Smooth muscle cell (in vitro differentiated cells): ENCODE measurements at regions not wholly inside any gene's neighbourhood (a gene's known extent, or its start where the extent isn't known, plus 50 kb on each side); places are given as distances from the start of the nearest gene placed in this dataset.

Source experiments
- DNase-seq: peaks from one replicate; lab custom pipeline; 2025; ENCODE audit not compliant: unreplicated experiment; lab: John Stamatoyannopoulos, UW
- H2AFZ ChIP-seq: fragments of 200-600 bp; sonication (generic); 2 replicates; pipeline ENCODE4 v1.6.0; 2016; ENCODE audit warnings: antibody characterized with exemption, low read depth, mild to moderate bottlenecking
- H3F3A ChIP-seq: fragments of 200-600 bp; sonication (generic); 2 replicates; pipeline ENCODE4 v1.6.0; 2017; ENCODE audit warnings: antibody characterized with exemption, low read depth
- H3K27ac ChIP-seq: fragments of 200-600 bp; sonication (generic); 2 replicates; pipeline ENCODE4 v1.5.1; 2016; ENCODE audit warnings: low read depth, mild to moderate bottlenecking
- H3K27me3 ChIP-seq: fragments of 200-600 bp; sonication (generic); 2 replicates; pipeline ENCODE4 v1.6.1; 2016; ENCODE audit warnings: low read depth, mild to moderate bottlenecking
- H3K36me3 ChIP-seq: fragments of 200-600 bp; sonication (generic); 2 replicates; pipeline ENCODE4 v1.5.1; 2016; ENCODE audit warnings: low read depth
- H3K4me1 ChIP-seq: fragments of 200-600 bp; sonication (generic); 2 replicates; pipeline ENCODE4 v1.5.1; 2016; ENCODE audit warnings: low read depth
- H3K4me2 ChIP-seq: fragments of 200-600 bp; sonication (generic); 2 replicates; pipeline ENCODE4 v1.6.0; 2016; ENCODE audit warnings: mild to moderate bottlenecking
- H3K4me3 ChIP-seq: fragments of 200-600 bp; sonication (generic); 2 replicates; pipeline ENCODE4 v1.5.1; 2016; ENCODE audit warnings: mild to moderate bottlenecking
- H3K79me2 ChIP-seq: fragments of 200-600 bp; sonication (generic); 2 replicates; pipeline ENCODE4 v1.6.0; 2016; ENCODE audit warnings: low read depth, mild to moderate bottlenecking
- H3K9ac ChIP-seq: fragments of 200-600 bp; sonication (generic); 2 replicates; pipeline ENCODE4 v1.6.0; 2016; ENCODE audit warnings: low read depth
- H3K9me3 ChIP-seq: fragments of 200-600 bp; sonication (generic); replicated peaks from 2 replicates; pipeline ENCODE4 v1.5.1; 2016; ENCODE audit warnings: low read depth
- H4K20me1 ChIP-seq: fragments of 200-600 bp; sonication (generic); 2 replicates; pipeline ENCODE4 v1.6.0; 2016; ENCODE audit warnings: low read depth
- CTCF ChIP-seq: fragments of 200-600 bp; sonication (generic); IDR thresholded peaks from 2 replicates; pipeline ENCODE4 v1.5.1; 2017; ENCODE audit warnings: borderline replicate concordance, mild to moderate bottlenecking, antibody characterized with exemption; ENCODE audit not compliant: insufficient read depth, poor library complexity, severe bottlenecking
- WGBS: methylation state at CpG from one replicate; pipeline ENCODE4 v1.1.7; 2016; ENCODE audit warnings: low lambda C conversion rate; 5-methylcytosine and 5-hydroxymethylcytosine counted together

DNA sequence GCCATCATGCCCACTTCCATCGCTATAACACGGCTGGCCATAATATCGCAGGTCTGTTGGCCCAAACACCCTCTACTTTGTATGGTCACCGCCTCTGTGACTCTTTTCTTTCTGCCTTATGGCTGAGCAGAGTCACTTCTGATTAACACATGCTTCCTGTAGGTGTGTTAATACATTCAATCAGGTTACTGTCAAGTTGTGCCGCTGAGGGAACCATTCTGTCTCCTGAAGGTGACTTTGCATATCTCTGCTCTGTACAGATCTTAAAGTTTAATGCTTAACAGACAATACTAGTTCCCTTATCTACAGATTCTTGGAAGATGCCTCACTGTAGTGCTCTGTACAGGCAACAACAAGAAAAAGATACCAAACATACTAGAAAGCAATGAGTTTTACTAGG, 393.1 kb downstream of the CADM1 start:
- Histone ChIP-seq H3K36me3 (no peaks in the 10 kb centered on the region), H3K4me2 (no peak overlapping the region), H3K9ac (no peak overlapping the region), H2AFZ (no peak overlapping the region), H3K4me1 (no peaks in the 10 kb centered on the region), H3K27me3 (peaks cover 9% of the 10 kb centered on the region), H3K4me3 (no peak overlapping the region), H3F3A (no peaks in the 10 kb centered on the region), H3K9me3 (no peaks in the 10 kb centered on the region), H4K20me1 (no peaks in the 10 kb centered on the region), H3K27ac (no peak overlapping the region), H3K79me2 (no peaks in the 10 kb centered on the region)
- 93% methylated on average over 5 of the region's 5 CpGs for WGBS
- TF ChIP-seq CTCF, result no peak
- DNase-seq, result no peak

DNA sequence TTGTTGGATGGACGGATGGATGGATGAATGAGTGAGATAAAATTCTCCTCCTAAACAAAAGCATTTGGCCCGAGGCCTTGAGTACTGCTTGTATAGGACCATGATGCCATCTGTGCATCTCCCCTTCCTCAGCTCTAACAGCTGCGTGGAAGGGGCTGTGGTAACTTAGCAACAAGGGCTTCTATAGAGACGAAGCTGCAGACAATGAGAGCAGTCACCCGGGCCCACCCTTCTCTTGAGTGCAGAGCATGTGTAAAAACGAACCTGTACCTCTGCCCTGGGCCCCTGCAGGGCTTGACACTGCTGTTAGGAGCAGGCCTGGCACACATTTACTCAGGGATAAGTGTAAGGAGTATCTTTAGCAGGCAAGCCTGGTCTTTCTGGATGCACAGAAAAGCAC, 391.5 kb downstream of the CADM1 start:
- H3K4me2 ChIP-seq, result no peak overlapping the region
- no peaks in the 10 kb centered on the region for H3K9me3 ChIP-seq
- H4K20me1 ChIP-seq, result no peaks in the 10 kb centered on the region
- peaks cover 3% of the 10 kb centered on the region for H3K4me1 ChIP-seq
- no peak for DNase-seq
- no peaks in the 10 kb centered on the region for H3K27me3 ChIP-seq
- H3K36me3 ChIP-seq, result no peaks in the 10 kb centered on the region
- H3K27ac ChIP-seq, result no peak overlapping the region
- TF ChIP-seq CTCF, result no peak
- no peak overlapping the region for H3K9ac ChIP-seq
- no peaks in the 10 kb centered on the region for H3K79me2 ChIP-seq
- H3K4me3 ChIP-seq, result no peak overlapping the region
- 82% methylated on average over 6 of the region's 6 CpGs for WGBS
- H2AFZ ChIP-seq, result no peak overlapping the region
- H3F3A ChIP-seq, result no peaks in the 10 kb centered on the region

DNA sequence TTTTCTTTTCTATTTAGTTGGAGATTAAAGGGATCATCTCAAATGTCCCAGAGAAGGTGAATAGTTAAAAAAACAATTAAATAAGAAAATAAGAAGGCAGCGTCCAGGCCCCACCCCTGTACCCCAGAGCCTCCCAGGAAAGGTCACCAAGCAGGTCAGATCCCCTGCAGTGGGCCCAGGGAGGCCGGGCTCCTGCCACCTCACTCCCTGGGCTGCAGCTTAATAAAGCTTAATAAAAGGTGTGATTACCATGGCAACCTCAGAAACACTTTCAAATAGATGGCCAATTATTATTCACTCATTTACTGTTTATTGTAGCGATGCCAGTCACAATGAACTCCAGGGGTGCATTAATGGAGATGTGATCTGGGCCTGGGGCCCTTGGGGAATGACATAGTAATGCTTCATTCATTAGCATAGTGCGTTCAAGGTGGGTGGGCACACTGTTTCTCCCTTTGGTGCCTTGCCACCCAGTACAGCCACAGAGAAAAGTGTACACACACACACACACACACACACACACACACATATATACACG, 386.2 kb downstream of the CADM1 start:
- no peaks in the 10 kb centered on the region for H4K20me1 ChIP-seq
- H3K36me3 ChIP-seq, result no peaks in the 10 kb centered on the region
- H3K27ac ChIP-seq, result no peak overlapping the region
- H2AFZ ChIP-seq, result no peak overlapping the region
- H3K27me3 ChIP-seq, result no peaks in the 10 kb centered on the region
- WGBS, result 58% methylated on average over 5 of the region's 5 CpGs
- no peak overlapping the region for H3K4me3 ChIP-seq
- no peak for TF ChIP-seq CTCF
- H3F3A ChIP-seq, result no peaks in the 10 kb centered on the region
- no peaks in the 10 kb centered on the region for H3K9me3 ChIP-seq
- H3K79me2 ChIP-seq, result no peaks in the 10 kb centered on the region
- no peak overlapping the region for H3K4me2 ChIP-seq
- H3K9ac ChIP-seq, result no peak overlapping the region
- no peak for DNase-seq
- H3K4me1 ChIP-seq, result peaks cover 8% of the 10 kb centered on the region

DNA sequence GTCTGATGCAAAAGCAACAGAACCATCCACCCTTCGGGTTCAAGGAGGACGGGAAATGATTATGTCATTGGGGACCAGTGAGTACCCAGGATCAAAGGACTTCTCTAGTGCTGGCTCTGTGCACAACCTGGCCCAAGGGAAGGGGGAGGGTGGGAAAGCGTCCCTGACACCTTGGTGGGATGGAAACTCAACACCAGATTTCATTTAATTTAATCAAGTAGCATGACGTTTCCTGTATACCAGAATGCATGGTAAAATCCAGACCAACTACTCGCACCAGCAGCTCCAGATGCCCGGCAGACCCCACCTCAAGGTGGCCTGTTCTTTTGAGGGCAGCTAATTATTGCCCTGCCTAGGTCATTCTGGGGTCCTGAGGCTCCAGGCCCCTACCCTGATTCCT, 385.1 kb downstream of the CADM1 start:
- no peaks in the 10 kb centered on the region for H3K36me3 ChIP-seq

More for the DNA sequence above, 385.1 kb downstream of the CADM1 start:
- no peak for TF ChIP-seq CTCF
- Histone ChIP-seq H3K9ac (no peak overlapping the region), H3K4me3 (no peak overlapping the region), H3K27ac (no peak overlapping the region), H3K9me3 (no peaks in the 10 kb centered on the region), H2AFZ (no peak overlapping the region), H3K4me1 (peaks cover 8% of the 10 kb centered on the region), H3K79me2 (no peaks in the 10 kb centered on the region), H4K20me1 (no peaks in the 10 kb centered on the region), H3K4me2 (no peak overlapping the region), H3F3A (no peaks in the 10 kb centered on the region), H3K27me3 (no peaks in the 10 kb centered on the region)
- 76% methylated on average over 6 of the region's 6 CpGs for WGBS
- DNase-seq, result no peak
